ENCODE measurements at regions not wholly inside any gene's neighbourhood (a gene's known extent, or its start where the extent isn't known, plus 50 kb on each side); places are given as distances from the start of the nearest gene placed in this dataset.

- TF ChIP-seq CTCF (IDR thresholded peaks at IDR 0.05) (no peak), ZFX (IDR thresholded peaks at IDR 0.05; ENCODE audit: borderline replicate concordance) (no peak)
Observed at GRCh38 chr16:86739808-86740207, 161.5 kb downstream of the FOXL1 start.

Data from 22Rv1 (cell line).